ENCODE measurements at regions not wholly inside any gene's neighbourhood (a gene's known extent, or its start where the extent isn't known, plus 50 kb on each side); places are given as distances from the start of the nearest gene placed in this dataset.
"Not testable (repeated sequence)": the region's sequence is repeated elsewhere in the genome, so short reads cannot be mapped to it uniquely, and the experiment has no call there.

DNA sequence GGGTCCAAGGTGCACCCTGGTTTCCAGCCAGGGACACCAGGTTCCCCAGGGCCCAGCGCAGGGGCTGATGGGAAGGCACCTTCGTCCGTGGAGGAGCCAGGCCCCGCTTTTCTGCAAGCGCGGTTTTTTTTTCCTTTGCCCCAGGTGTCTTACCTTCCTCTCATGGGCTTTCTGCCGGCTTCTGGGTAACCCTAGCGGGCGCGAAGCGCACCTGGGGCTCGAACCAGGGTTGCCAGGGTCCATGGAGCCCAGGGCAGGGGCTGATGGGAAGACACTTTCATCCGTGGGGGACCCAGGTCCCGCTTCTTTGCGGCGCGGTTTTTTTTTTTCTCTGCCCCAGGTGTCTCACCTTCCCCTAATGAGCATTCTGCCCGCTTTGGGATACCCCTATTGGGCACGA lies 529.3 kb downstream of the FOXD4L4 start:
- TF ChIP-seq, protein P1, sequence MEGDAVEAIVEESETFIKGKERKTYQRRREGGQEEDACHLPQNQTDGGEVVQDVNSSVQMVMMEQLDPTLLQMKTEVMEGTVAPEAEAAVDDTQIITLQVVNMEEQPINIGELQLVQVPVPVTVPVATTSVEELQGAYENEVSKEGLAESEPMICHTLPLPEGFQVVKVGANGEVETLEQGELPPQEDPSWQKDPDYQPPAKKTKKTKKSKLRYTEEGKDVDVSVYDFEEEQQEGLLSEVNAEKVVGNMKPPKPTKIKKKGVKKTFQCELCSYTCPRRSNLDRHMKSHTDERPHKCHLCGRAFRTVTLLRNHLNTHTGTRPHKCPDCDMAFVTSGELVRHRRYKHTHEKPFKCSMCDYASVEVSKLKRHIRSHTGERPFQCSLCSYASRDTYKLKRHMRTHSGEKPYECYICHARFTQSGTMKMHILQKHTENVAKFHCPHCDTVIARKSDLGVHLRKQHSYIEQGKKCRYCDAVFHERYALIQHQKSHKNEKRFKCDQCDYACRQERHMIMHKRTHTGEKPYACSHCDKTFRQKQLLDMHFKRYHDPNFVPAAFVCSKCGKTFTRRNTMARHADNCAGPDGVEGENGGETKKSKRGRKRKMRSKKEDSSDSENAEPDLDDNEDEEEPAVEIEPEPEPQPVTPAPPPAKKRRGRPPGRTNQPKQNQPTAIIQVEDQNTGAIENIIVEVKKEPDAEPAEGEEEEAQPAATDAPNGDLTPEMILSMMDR (IDR thresholded peaks at IDR 0.05 in 2 of 3, conservative IDR thresholded peaks at IDR 0.05 in 1 of 3; ENCODE audit: borderline replicate concordance in 1 of 3, insufficient read depth in 1 of 3, low read depth in 2 of 3, low read length in 2 of 3) = not testable (repeated sequence)
- TF ChIP-seq, protein P2, sequence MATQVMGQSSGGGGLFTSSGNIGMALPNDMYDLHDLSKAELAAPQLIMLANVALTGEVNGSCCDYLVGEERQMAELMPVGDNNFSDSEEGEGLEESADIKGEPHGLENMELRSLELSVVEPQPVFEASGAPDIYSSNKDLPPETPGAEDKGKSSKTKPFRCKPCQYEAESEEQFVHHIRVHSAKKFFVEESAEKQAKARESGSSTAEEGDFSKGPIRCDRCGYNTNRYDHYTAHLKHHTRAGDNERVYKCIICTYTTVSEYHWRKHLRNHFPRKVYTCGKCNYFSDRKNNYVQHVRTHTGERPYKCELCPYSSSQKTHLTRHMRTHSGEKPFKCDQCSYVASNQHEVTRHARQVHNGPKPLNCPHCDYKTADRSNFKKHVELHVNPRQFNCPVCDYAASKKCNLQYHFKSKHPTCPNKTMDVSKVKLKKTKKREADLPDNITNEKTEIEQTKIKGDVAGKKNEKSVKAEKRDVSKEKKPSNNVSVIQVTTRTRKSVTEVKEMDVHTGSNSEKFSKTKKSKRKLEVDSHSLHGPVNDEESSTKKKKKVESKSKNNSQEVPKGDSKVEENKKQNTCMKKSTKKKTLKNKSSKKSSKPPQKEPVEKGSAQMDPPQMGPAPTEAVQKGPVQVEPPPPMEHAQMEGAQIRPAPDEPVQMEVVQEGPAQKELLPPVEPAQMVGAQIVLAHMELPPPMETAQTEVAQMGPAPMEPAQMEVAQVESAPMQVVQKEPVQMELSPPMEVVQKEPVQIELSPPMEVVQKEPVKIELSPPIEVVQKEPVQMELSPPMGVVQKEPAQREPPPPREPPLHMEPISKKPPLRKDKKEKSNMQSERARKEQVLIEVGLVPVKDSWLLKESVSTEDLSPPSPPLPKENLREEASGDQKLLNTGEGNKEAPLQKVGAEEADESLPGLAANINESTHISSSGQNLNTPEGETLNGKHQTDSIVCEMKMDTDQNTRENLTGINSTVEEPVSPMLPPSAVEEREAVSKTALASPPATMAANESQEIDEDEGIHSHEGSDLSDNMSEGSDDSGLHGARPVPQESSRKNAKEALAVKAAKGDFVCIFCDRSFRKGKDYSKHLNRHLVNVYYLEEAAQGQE (IDR thresholded peaks at IDR 0.05; ENCODE audit: low read depth) = not testable (repeated sequence)
- TF ChIP-seq ZNF274 (IDR thresholded peaks at IDR 0.05; ENCODE audit: low read depth, low read length); POLR2A (IDR thresholded peaks at IDR 0.05; ENCODE audit: borderline replicate concordance, extremely low read depth, insufficient read depth, insufficient read length); POLR2AphosphoS5 (IDR thresholded peaks at IDR 0.05; ENCODE audit: low read depth, low read length): not testable (repeated sequence)
